Activated CD8-positive, alpha-beta memory T cell treated with anti-CD3 and anti-CD28 coated beads, Interleukin-2, amount 50 U/mL, for 4 hours (primary cell): ENCODE measurements at regions not wholly inside any gene's neighbourhood (a gene's known extent, or its start where the extent isn't known, plus 50 kb on each side); places are given as distances from the start of the nearest gene placed in this dataset.
"Not testable (repeated sequence)": the region's sequence is repeated elsewhere in the genome, so short reads cannot be mapped to it uniquely, and the experiment has no call there.

Experiments
- DNase-seq: peaks from one replicate; pipeline ENCODE4 v3.0.0-alpha.2; 2020

DNA sequence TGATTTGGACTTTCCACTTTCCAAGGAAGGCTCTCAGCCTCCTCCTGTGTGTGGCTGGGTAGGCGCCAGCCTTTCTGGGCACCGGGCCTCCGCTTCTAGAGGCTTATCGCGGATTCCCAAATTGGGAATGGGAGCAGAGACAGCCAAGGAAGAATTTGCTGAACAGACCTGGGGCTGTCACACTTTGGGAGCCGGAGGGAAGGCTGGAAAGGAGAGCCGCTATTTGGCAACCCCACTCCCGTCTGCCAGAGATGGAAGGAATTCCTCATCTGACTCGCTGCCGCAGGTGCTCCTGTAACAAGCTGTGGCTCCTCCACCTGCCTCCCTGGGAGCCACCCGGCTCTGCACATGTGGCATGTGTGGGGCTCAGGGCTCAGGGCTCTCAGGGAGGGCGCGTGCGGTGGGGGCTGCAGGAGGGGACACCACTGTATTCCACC is 50.8 kb upstream of the ECHDC3 start:
- DNase-seq = no peak

DNA sequence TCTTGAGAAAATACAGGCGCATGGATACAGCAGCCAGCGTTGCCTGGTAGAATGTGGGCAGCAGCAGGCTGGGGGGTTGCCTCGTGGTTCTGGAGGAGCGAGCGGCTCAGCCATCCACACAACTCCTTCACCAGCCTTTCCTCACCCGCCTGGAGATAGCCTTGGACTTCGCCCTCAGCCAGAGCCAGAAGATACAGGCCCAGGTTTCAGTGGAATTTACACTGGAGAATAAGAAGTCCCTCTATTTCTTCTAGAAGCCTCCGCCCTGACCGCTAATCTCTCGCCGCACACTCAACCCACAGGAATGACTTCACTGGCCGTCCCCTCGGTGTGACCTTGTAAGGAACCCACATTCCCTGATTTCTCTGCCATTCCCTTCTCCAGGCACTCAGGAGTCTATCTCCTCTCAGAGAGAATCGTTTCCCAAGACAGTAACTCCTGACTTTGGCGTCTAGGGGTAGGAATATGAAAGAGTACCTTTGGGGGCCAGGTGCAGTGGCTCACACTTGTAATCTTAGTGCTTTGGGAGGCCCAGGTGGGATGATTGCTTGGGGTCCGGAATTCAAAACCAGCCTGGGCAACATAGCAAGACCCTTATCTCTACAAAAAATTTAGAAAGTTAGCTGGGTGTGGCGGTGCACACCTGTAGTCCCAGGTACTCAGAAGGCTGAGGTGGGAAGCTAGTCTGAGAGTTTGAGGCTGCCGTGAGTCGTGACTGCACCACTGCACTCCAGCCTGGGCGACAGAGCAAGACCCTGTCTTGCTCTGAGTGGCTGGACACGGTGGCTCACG is 52.0 kb upstream of the ECHDC3 start:
- DNase-seq = no peak

DNA sequence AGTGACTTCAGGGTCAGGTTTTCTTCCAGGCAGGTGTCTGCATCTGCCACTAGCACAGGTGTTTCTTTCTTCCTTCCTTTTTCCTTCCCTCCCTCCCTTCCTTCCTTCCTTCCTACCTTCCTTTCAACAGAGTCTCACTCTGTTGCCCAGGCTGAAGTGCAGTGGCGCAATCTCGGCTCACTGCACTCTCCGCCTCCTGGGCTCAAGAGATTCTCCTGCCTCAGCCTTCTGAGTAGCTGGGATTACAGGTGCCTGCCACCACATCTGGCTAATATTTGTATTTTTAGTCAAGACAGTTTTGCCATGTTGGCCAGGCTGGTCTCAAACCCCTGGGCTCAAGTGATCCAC is 53.8 kb upstream of the ECHDC3 start:
- not testable (repeated sequence) for DNase-seq

DNA sequence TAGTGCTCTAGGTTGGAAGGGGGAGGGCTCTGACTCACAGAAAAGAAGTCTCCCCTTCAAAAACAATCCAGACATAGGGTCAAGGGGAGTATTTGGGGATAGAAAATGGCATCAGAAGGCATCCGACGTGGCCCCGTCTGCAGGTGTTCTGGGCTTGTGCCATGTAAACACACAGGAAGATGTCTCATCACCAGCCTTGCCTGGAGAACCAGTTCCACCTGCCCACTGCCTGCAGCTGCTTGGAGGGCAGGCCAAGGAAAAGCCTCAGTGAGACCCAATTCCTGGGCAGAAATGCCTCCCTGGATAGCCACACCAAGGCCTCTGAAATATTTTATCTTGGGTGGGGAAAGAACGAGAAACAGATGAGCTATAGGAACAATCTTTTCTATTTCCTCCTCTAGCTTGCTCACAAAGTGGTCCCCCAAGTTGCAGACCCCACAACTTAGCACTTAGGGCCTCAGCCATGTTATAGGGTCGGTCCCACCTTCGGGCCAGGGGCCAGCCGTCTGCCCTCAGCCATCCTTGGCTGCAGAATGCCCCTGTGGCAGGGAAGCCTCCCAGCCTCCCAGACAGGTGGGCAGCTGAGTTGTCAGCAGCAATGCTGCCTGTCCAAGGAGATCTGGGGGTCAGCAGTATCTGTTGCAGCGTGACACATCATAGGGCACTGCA is 54.3 kb upstream of the ECHDC3 start:
- no peak for DNase-seq

DNA sequence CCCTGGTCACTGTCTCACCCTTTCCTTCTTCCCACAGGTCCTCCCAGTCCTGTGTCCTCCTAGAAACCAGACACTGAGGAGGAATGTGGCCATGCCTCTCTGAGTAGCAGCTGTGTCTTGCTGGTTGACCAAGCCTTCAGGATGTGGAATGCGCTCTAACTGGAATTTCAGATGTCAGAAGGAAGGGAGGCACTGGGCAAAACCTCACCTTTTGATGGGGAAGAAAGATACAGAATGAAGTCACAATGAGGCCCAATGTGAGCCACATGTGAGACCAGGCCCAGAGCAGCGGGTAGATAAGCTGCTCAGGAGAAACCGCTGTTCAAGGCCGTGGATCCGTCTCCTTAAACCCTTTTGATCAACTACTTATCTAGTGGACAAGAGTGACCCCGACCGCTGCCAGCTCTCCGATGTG is 54.8 kb upstream of the ECHDC3 start:
- DNase-seq = no peak

DNA sequence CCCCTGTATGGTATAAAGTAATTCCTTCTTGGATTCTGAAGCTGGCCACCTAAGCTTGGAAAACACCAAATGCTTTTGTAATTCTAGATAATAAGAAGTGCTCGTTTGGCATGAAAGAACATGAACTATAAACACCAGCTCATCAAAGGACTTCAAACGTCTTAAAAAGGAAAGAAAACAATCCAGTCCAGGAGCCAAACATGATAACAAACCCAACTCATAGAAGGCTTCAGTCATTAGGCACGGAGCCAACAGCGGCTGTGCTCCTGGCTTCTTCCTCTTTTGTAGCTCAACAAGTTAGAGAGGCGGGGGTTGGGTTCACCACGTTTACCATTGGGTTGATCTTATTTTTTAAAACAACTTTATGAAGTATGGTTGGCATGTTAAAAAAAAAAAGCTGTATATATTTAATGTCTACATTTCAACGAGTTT is 56.4 kb upstream of the ECHDC3 start:
- peak; percentile 45 for DNase-seq

DNA sequence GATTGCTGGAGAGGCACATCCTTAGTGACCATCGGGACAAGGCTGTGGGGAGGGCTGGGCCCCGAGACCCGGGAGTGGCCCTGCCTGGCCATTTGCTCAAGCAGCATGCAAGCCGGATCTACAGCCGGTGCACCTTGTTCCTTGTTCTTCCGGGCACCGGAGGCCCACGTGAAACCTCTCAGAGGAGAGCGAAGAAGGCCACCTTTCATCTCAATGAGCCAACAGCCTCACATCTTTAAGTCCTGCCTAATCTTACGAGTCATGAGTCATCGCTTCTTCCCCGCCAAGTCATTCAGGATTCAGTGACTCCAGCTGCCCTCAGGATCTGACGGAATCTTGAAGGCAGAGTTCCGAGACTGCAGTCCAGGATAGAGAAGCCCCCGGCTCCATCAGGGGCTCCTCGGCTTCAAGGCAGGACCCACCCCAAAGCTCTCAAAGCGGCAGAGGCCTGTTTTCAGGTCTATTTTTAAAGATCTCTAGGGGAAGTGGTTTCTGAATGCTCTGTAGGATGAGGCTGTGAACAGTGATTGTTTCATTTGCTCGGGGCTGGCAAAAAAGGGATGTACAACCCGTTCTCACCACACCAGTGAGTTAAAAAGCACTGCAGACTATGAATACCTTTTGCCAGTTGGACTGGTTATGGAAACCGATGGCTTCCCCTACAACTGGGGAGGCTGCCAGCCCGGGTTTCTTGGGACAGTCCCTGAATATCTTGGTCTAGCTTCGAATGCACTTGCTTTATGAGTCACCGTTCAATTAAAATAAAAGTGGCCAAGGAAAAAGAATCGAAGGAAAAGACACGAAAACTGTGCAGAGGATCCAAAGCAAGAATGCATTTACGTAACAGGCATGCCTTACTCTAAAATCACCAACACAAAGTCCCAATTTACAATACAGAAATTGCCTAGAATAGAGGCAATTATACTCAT is 57.2 kb upstream of the ECHDC3 start:
- peak; percentile 60 for DNase-seq

DNA sequence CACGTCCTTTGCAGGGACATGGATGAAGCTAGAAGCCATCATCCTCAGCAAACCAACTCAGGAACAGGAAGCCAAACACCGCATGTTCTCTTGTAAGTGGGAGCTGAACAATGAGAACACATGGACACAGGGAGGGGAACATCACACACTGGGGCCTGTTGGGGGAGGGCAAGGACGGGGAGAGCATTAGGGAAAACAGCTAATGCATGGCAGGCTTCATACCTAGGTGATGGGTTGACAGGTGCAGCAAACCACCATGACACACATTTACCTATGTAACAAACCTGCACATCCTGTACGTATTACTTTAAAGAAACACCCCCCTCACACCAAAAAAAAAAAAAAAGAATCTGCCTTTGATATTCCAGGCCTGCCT is 57.9 kb upstream of the ECHDC3 start:
- not testable (repeated sequence) for DNase-seq

DNA sequence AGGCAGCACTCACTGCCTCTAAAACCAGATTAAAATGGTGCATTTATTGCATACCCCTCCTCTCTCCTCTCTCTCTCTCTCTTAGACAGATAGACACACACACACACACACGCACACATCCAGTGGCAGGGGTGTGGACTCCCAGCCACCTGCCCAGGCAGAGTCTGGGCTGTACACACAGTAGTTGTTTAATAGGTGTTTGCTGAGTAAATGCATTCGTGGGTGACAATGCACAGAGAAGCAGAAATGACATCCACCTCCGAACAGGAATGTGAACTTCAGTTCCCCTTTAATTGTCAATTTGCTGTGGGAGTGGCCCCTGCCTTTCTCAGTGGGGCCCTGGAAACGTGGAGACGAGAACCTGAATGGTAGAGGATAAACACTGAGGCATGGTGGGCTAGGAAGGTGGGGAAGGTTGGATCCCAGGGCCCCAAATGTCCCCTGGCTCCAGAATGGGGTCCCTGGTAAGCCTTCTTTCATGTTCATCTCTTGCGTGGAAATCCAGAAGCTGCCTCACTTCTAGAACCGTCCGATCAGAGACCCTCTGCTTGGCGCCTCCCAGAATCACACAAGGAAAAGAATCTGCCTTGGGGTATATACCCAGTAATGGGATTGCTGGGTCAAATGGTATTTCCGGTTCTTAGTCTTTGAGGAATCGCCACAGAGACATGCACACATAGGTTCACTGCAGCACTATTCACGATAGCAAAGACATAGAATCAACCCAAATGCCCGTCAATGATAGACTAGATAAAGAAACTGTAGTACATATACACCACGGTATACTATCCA is 58.5 kb upstream of the ECHDC3 start:
- no peak for DNase-seq

DNA sequence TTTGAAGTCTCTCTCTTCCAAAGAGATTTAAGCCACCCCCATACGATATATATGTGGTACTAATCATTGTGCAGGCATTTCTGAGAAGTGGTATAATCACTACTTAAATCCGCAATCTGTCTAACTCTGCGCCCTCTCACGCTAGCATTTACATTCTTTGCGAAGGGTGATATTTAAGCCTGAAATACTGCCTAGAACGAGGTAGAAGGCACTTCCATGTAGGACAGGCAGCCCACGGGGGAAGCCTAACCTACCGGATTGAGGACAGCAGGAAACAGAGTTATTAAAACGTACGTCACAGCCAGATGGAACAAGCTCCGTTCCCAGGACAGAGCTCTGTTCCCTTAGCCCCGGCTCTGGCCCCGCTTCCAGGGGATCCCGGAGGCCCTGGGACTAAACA is 59.3 kb upstream of the ECHDC3 start:
- DNase-seq = no peak

DNA sequence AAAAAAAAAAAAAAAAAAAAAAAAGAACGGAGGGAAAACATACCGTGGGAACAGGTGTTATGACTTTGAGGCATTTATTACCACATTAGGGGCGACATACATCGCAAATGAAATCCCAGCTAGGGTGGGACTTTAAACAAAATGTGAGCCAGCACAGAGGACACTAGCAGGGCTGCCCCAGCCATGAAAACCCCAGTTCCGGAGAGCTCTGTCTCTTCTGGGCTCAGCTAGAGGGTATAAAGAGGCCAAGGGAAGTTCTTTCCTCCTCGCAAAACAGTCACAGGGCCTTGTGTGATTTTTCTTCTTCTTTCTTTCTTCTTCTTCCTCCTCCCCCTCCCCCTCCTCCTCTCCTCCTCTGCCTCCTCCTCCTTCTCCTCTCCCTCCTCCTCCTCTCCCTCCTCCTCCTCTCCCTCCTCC is 59.9 kb upstream of the ECHDC3 start:
- DNase-seq = no peak

DNA sequence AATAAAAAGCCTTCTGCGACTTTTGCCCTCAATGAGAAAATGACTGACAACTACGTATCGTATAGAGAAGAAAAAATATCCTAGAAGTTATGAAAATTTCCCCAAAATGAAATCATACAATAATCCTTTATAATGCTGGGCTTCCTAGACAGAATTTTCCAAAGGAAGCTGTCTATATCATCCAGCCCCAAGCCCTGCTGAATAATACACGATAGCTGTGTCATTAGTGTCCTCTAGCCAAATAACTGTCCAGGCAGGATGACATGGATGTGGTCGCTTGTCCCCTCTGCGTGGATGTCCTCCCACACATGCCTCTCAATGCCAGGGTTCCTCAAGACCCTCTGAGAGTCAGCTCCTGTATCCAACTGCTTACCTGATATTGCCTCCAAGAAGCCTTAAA is 61.7 kb upstream of the ECHDC3 start:
- DNase-seq = no peak

DNA sequence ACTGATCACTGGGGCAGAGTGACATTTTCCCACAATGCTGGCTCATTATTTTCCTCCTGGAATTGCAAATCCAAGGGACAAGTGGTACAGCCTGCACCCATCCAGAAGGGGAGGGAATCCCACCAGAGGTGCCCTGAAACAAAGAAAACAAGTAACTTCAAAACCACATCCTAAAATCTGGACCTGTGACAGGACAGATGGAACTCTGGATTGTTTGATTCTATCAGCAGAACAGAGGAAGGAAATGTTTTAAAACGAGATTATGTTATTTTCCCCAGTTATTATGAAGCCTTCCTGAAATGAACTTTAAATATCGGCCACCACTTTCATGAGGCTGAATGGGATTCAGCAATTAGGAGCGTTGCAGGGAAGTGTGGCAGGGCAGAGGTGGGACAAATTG is 62.2 kb upstream of the ECHDC3 start:
- DNase-seq = no peak

DNA sequence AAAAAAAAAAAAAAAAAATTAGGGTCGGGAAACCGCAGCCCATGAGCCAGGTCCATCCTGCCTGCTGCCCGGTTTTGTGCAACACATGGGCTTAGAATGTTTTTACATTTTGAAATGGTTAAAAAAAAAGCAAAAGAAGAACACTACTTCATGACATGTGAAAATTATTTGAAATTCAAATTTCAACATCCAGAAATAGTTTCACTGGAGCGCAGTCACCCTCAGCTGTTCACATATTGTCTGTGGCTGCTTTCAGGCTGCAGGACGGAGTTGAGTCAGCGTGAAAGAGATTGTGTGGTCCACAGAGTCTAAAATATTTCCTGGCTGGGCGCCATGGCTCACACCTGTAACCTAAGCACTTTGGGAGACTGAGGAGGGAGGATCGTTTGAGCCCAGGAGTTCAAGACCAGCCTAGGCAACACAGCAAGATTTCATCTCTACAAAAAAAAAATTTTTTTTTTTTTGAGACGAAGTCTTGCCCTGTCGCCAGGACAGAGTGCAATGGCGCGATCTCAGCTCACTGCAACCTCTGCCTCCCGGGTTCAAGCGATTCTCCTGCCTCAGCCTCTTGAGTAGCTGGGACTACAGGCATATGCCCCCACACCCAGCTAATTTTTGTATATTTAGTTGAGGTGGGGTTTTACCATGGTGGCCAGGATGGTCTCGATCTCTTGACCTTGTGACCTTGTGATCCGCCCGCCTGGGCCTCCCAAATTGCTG is 63.9 kb upstream of the ECHDC3 start:
- DNase-seq = no peak

DNA sequence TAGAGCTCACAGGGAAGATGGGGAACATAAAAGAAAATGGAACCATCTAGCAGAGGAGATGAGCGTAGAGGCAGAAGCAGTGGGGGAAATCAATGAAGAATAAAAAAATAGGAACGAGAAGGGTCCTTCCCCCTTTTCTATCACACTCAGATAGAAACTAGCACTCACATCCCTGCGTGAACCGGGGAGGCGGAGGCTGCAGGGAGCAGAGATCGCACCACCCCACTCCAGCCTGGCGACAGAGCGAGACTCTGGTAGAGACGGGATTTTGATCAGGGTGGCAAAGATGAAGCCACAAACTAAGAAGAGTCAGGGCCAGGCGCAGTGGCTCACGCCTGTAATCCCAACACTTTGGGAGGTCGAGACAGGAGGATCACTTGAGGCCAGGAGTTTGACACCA is 64.7 kb upstream of the ECHDC3 start:
- no peak for DNase-seq

DNA sequence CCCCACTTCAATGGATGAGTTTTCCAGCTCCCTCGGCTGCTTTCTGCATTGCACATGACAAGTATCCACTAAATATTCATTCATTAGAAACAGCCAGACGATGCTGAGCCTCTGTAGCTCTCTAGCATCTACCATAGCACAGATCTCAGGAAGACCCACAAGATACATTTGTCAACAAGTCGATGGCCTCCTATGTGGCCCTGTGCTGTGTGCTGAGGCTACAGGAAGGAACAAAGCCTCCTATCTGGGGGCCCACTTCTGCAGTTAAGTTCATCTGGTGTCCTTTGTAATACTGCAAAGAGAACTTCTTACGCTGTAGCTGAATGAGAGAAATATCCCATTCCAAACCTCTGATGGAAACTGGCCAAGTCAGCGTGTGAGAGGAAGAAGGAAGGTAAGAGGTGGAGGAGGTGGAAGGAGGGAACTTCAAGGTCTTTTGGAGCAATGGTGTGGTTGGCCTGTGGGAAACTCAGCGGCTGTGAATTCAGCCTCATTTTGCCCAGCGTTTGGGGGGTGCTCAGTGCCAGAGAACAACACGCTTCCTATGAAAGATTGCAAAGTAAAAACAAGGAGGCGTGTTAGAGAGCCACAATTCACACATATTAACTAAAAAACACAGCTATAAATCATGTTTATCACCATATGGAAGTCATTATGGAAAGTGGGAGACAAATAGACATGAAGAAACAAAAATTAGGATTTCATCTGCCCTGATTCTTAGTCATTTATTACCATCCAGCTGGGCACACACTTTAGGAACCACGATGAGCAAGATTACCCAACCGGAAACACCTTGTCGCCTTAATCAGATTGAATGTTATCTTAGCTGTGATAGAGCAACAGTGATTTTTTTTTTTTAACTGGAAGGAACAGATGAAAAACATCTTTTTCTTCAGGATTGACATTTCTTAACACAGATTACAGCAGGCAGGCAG is 62.2 kb upstream of the USP6NL start:
- DNase-seq = no peak

DNA sequence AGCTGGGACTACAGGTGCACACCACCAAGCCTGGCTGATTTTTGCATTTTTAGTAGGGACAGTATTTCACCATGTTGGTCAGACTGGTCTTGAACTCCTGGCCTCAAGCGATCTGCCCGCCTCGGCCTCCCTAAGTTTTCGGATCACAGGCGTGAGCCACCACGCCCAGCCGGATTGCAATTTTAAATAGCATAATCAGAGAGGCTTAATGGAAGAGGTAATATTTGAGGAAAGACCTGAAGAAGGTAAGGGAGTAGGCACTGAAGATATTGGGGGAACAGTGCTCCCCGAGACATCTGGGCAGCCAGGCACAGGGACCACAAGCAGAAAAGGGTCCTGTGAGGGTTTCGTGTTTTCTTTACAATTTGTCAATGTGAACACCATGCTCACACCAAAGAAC is 61.4 kb upstream of the USP6NL start:
- no peak for DNase-seq

DNA sequence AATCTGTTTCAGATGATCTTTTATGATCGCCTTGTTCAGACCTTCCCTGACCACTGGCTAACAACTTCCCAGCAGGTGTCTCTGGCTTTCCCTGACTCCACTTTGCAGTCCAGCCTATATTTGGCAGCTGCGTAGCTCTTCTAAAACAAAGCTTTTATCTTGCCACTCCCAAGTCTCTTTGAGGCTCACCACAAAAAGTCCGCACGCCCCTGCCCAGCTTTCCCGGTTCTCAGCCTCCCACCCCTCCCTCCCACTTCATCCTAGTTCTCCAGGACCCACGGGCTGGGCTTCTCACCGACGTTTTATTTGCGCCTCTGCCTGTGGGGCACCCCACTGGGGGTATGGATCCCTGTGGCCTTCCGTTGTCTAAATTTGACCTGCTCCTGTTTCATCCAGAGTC is 58.9 kb upstream of the USP6NL start:
- DNase-seq = no peak

DNA sequence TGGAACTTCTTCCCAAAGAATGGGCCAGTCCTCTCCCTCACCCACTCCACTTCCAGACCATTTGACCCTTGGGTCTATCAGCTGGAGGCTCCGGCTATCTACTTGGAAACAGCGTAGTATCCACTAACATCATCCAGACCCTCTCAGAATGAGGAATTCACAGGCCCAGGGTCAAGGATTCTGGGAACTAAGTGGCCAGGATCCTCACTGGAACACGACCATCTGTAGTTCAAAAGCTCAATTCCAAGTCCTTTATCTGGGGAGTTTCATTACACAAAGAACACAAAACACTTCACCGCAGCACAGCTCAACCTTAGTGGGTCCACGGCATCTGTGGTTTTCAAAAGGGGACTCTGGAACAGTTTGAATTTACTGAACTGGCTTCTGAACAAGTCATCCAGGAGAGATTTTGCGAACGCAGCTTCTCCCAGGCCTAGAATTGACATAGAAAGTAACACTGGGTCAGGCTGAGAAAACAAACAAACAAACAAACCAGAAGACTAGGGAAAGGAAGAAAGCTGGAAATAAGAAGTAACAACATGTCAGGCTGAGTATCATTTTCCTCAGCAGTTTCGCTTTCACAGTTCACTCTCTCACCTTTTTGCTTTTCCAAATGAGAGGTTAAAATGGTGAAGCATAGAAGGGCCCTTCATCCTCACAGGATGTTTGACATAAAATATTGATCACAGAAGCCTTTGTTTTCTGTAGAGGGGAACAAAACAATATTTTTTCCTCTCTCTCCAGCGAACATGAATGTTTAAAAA is 57.6 kb upstream of the USP6NL start:
- DNase-seq = no peak

DNA sequence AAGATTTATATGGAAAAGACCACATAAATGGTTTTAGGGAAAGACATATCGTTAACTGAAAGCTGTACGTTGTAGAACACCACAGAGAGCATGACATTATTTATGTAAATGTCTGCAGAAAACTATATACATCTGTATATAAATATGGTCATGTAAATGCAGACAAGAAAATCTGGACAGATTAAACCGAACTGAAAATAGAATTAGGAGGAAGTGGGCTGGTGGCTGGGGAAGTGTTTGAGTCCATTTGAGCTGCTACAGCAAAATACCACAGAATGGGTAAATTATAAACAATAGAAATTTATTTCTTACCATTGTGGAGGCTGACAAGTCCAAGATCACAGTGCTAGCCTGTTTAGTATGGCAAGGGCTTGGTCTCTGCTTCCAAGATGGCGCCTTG is 56.3 kb upstream of the USP6NL start:
- DNase-seq = no peak
